ENCODE measurements at regions not wholly inside any gene's neighbourhood (a gene's known extent, or its start where the extent isn't known, plus 50 kb on each side); places are given as distances from the start of the nearest gene placed in this dataset.

DNA sequence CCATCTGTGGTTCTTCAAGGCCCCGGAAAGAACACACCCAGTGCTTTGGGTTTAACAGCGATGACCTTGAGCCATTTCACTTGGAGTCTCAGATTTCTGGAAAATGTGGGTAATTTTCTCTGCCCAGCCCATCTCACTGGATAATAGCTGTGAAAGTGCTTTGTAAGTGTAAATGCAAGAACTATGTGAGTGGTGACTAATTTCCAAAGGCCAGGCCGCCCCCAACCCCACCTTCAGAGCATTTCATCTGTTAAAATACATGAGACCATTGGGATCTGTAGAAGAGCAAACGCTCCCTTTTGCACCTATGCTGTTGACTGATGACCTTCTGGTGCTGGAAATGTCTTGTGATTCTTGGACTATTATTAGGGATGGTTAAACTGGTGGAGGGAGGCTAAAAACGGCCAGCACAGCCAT, 196.8 kb upstream of the LPP start:
- no peak overlapping the region for H3K4me3 ChIP-seq (ENCODE audit: severe bottlenecking)
- no peaks in the 10 kb centered on the region for H3K9me3 ChIP-seq (ENCODE audit: severe bottlenecking)
- no peak for DNase-seq (ENCODE audit: low spot score)
- no peak for ATAC-seq (ENCODE audit: low read depth)
- H3K27me3 ChIP-seq (ENCODE audit: insufficient read depth, poor library complexity, severe bottlenecking): no peaks in the 10 kb centered on the region
- no peak overlapping the region for H3K27ac ChIP-seq (ENCODE audit: poor library complexity, severe bottlenecking)
- TF ChIP-seq, protein P1, sequence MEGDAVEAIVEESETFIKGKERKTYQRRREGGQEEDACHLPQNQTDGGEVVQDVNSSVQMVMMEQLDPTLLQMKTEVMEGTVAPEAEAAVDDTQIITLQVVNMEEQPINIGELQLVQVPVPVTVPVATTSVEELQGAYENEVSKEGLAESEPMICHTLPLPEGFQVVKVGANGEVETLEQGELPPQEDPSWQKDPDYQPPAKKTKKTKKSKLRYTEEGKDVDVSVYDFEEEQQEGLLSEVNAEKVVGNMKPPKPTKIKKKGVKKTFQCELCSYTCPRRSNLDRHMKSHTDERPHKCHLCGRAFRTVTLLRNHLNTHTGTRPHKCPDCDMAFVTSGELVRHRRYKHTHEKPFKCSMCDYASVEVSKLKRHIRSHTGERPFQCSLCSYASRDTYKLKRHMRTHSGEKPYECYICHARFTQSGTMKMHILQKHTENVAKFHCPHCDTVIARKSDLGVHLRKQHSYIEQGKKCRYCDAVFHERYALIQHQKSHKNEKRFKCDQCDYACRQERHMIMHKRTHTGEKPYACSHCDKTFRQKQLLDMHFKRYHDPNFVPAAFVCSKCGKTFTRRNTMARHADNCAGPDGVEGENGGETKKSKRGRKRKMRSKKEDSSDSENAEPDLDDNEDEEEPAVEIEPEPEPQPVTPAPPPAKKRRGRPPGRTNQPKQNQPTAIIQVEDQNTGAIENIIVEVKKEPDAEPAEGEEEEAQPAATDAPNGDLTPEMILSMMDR (IDR thresholded peaks at IDR 0.05; ENCODE audit: poor library complexity, severe bottlenecking): no peak
- H3K36me3 ChIP-seq (ENCODE audit: low read depth): no peaks in the 10 kb centered on the region
- H3K4me1 ChIP-seq (ENCODE audit: insufficient read depth, poor library complexity, severe bottlenecking): no peaks in the 10 kb centered on the region

DNA sequence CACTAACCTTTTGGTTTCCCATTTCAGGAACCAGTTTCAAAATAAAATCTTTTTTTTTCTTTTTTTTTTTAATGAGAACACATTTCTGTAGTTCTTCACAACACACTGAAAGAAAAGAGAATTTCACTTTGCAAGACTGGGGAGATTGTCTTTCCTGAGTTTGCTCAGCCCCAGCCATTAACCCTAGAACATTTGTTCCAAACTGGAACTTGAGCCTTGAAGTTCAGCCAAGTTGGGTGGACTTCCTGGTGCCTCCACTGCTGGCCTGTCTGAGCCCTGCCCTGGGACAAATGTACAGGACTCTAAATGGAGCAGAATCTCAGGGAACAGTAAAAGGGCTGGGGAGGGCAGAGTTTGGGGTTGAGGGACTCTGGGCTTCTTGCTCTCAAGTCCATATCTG, 196.4 kb upstream of the LPP start:
- Histone ChIP-seq H3K27me3 (ENCODE audit: insufficient read depth, poor library complexity, severe bottlenecking) (no peaks in the 10 kb centered on the region), H3K4me1 (ENCODE audit: insufficient read depth, poor library complexity, severe bottlenecking) (no peaks in the 10 kb centered on the region)
- no peak for ATAC-seq (ENCODE audit: low read depth)

DNA sequence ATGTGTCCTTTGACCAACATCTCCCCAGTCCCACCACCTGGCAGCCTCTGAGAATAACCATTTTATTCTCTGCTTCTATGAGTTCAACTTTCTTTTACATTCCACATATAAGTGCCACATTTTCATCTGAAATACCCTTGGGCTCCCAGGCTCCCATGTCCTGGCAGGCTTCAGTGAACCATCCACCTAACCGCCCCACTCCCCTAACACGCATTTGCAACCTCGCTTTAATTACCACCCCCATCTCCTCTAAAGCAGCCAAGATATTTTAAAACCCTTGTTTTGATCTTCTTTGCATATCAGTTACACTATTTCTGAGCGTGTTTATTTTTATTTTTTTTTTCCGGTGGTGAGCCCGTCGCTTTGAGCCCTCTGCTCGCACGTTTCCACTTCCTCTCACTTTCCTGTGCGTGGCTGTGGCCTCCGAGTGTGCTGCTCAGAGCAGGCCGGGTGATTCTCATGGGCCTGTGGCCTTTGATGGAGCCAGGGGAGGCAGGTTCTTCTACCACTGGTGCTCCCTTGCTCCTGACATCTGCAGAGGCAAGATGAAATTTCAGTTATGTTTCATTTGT, 195.4 kb upstream of the LPP start:
- Histone ChIP-seq H3K36me3 (ENCODE audit: low read depth) (no peaks in the 10 kb centered on the region), H3K27ac (ENCODE audit: poor library complexity, severe bottlenecking) (no peak overlapping the region), H3K27me3 (ENCODE audit: insufficient read depth, poor library complexity, severe bottlenecking) (no peaks in the 10 kb centered on the region), H3K9me3 (ENCODE audit: severe bottlenecking) (no peaks in the 10 kb centered on the region), H3K4me1 (ENCODE audit: insufficient read depth, poor library complexity, severe bottlenecking) (no peaks in the 10 kb centered on the region), H3K4me3 (ENCODE audit: severe bottlenecking) (no peak overlapping the region)
- DNase-seq (ENCODE audit: low spot score) (no peak), ATAC-seq (ENCODE audit: low read depth) (no peak)
- TF ChIP-seq, protein P1 (IDR thresholded peaks at IDR 0.05; ENCODE audit: poor library complexity, severe bottlenecking): no peak

More for the DNA sequence above, 196.4 kb upstream of the LPP start:
- Histone ChIP-seq H3K4me3 (ENCODE audit: severe bottlenecking) (no peak overlapping the region), H3K36me3 (ENCODE audit: low read depth) (no peaks in the 10 kb centered on the region), H3K9me3 (ENCODE audit: severe bottlenecking) (no peaks in the 10 kb centered on the region), H3K27ac (ENCODE audit: poor library complexity, severe bottlenecking) (no peak overlapping the region)
- DNase-seq (ENCODE audit: low spot score): no peak
- TF ChIP-seq, protein P1 (IDR thresholded peaks at IDR 0.05; ENCODE audit: poor library complexity, severe bottlenecking): no peak

DNA sequence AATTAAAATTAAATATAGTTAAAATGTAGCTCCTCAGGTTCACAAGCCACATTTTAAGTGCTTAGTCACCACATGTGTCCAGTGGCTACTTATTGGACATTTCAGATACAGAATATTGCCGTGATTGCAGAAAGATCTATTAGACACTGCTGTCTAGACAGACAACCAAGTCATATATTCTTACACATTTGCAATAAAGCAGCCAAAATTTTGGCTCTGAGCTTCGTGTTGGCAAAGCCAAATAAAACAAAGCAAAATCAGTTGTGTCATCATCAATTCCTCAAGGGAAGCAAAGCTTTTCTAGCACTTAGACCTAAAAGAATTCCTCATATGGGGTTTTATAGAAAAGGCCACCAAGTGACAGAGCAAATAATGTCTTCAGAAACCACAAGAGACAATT, 193.1 kb upstream of the LPP start:
- TF ChIP-seq, protein P1 (IDR thresholded peaks at IDR 0.05; ENCODE audit: poor library complexity, severe bottlenecking): no peak
- no peaks in the 10 kb centered on the region for H3K4me1 ChIP-seq (ENCODE audit: insufficient read depth, poor library complexity, severe bottlenecking)
- no peak for ATAC-seq (ENCODE audit: low read depth)
- no peak overlapping the region for H3K27ac ChIP-seq (ENCODE audit: poor library complexity, severe bottlenecking)
- DNase-seq (ENCODE audit: low spot score): no peak
- H3K4me3 ChIP-seq (ENCODE audit: severe bottlenecking): no peak overlapping the region
- no peaks in the 10 kb centered on the region for H3K9me3 ChIP-seq (ENCODE audit: severe bottlenecking)
- H3K27me3 ChIP-seq (ENCODE audit: insufficient read depth, poor library complexity, severe bottlenecking): no peaks in the 10 kb centered on the region
- no peaks in the 10 kb centered on the region for H3K36me3 ChIP-seq (ENCODE audit: low read depth)

DNA sequence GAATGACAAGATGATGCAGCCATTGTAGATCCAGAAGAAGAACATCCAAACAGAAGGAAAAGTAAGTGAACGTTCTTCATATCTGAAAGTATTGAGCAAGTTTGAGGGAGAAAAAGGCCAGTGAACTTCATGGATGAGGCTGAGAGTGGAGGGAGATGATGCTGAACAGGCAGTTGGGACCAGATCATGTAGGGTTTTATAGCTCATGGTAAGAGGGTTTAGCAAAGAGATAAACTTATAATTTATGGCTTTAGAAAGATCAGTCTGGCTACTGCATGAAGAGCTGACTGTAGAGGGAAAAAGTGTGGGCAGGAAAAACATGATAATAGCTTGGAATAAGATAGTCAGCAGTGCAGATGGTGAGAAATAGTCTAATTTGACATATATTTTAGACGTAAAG, 192.6 kb upstream of the LPP start:
- no peak overlapping the region for H3K27ac ChIP-seq (ENCODE audit: poor library complexity, severe bottlenecking)
- DNase-seq (ENCODE audit: low spot score): no peak

More for the DNA sequence above, 192.6 kb upstream of the LPP start:
- Histone ChIP-seq H3K4me3 (ENCODE audit: severe bottlenecking) (no peak overlapping the region), H3K36me3 (ENCODE audit: low read depth) (no peaks in the 10 kb centered on the region), H3K27me3 (ENCODE audit: insufficient read depth, poor library complexity, severe bottlenecking) (no peaks in the 10 kb centered on the region), H3K4me1 (ENCODE audit: insufficient read depth, poor library complexity, severe bottlenecking) (no peaks in the 10 kb centered on the region), H3K9me3 (ENCODE audit: severe bottlenecking) (no peaks in the 10 kb centered on the region)
- ATAC-seq (ENCODE audit: low read depth): no peak
- TF ChIP-seq, protein P1 (IDR thresholded peaks at IDR 0.05; ENCODE audit: poor library complexity, severe bottlenecking): no peak

Measured in RWPE2 (cell line).